OCI-LY7 (cell line): ENCODE measurements at regions not wholly inside any gene's neighbourhood (a gene's known extent, or its start where the extent isn't known, plus 50 kb on each side); places are given as distances from the start of the nearest gene placed in this dataset.

ENCODE experiments used
- CTCF ChIP-seq: fragments of 200-600 bp; sonication (generic); conservative IDR thresholded peaks from 2 replicates; pipeline ENCODE4 v1.5.1; 2014; ENCODE audit warnings: mild to moderate bottlenecking, antibody characterized with exemption, low read length, moderate library complexity, mixed read lengths
- EZH2phosphoT487 ChIP-seq: fragments of 200-600 bp; sonication (generic); IDR thresholded peaks from 2 replicates; pipeline ENCODE4 v1.6.1; 2018; ENCODE audit warnings: low read depth, borderline replicate concordance, mild to moderate bottlenecking, mixed run types, antibody characterized with exemption, low read length, moderate library complexity, mixed read lengths

DNA sequence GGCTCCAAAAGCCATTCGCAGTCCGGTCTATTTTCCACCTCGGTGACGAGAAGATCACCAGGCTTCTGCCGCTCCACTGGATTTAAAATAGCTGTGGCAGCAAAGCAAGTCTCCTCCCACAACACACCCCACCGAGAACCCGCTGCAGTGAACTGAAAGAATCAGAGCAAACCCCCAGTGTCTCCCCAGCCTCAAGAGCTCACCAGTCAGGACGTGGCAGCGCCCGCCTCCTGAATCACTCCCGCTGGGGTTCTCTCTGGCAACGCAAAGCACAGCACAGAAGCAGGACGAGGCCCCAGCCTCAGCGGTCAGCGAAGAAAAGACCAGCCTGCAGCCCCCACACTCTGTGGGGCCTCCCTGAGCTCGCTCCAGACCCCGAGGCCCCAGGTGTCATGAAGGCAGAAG is 126.1 kb upstream of the PPP2R2D start:
- TF ChIP-seq CTCF = no peak
- TF ChIP-seq EZH2phosphoT487 = no peak
